Right ventricle myocardium inferior (tissue), 1 donor: ENCODE measurements at regions not wholly inside any gene's neighbourhood (a gene's known extent, or its start where the extent isn't known, plus 50 kb on each side); places are given as distances from the start of the nearest gene placed in this dataset.
A peak's percentile ranks its signal among the peaks of the same experiment; 100 is the strongest.
"Not testable (repeated sequence)": the region's sequence is repeated elsewhere in the genome, so short reads cannot be mapped to it uniquely, and the experiment has no call there.

Experiments used
- ATAC-seq: fragments of 200-7000 bp; cut with Tn5 transposase; one replicate; pipeline ENCODE4 v1.9.1; 2020; ENCODE audit warnings: mild to moderate bottlenecking, moderate library complexity
- DNase-seq: peaks from one replicate; pipeline ENCODE4 v3.0.0; 2021; ENCODE audit errors: missing footprints
- intact Hi-C: fragments of 100-400 bp; cut with DNase I; formaldehyde crosslinking; loops from one replicate; pipeline ENCODE4 v1.11.0; 2022
- donor health status: DM: no; HTN: yes; CAD: no; lungs with severe emphysema.

- ATAC-seq (no peak), DNase-seq (no peak)
- intact Hi-C loops: no loop called here
Observed at GRCh38 chr3:153567556-153567955, 405.5 kb downstream of the RAP2B start.

GRCh38 chr3:153570481-153570880 is 408.5 kb downstream of the RAP2B start:
- intact Hi-C loops, ATAC-seq, DNase-seq: not testable (repeated sequence)

GRCh38 chr3:153572165-153572564 is 410.1 kb downstream of the RAP2B start:
- intact Hi-C loops: no loop called here
- no peak for ATAC-seq
- DNase-seq: no peak

- no peak for DNase-seq
- no peak for ATAC-seq
- intact Hi-C loops: no loop called here
Observed at GRCh38 chr3:153572654-153573053, 410.6 kb downstream of the RAP2B start.

- ATAC-seq (no peak), DNase-seq (no peak)
- intact Hi-C loops: no loop called here
Observed at GRCh38 chr3:153573481-153573880, 411.5 kb downstream of the RAP2B start.

- no peak for DNase-seq
- no peak for ATAC-seq
- intact Hi-C loops: no loop called here
Observed at GRCh38 chr3:153574445-153574844, 412.4 kb downstream of the RAP2B start.

GRCh38 chr3:153577059-153577736 is 415.2 kb downstream of the RAP2B start:
- no peak for ATAC-seq
- no peak for DNase-seq

GRCh38 chr3:153578046-153578445 is 416.0 kb downstream of the RAP2B start:
- DNase-seq: no peak
- no peak for ATAC-seq
- intact Hi-C loops: no loop called here

More at GRCh38 chr3:153577059-153577736, 415.2 kb downstream of the RAP2B start:
- intact Hi-C loops: no loop called here

- intact Hi-C loops: no loop called here
- ATAC-seq (no peak), DNase-seq (no peak)
Observed at GRCh38 chr3:153590051-153590450, 428.0 kb downstream of the RAP2B start.

GRCh38 chr3:153591561-153592245 is 429.7 kb downstream of the RAP2B start:
- DNase-seq (no peak), ATAC-seq (no peak)
- intact Hi-C loops: no loop called here

- intact Hi-C loops: loop anchor here (2.0 kb wide), 1 partner anchor 552 kb away; no protein-coding TSS in a partner anchor
- DNase-seq (no peak), ATAC-seq (no peak)
Observed at GRCh38 chr3:153595186-153595815, 433.3 kb downstream of the RAP2B start.

GRCh38 chr3:153596401-153596800 is 434.4 kb downstream of the RAP2B start:
- intact Hi-C loops: no loop called here
- no peak for ATAC-seq
- no peak for DNase-seq

- ATAC-seq: peak; percentile 72
- intact Hi-C loops: no loop called here
- DNase-seq: no peak
Observed at GRCh38 chr3:153599685-153600084, 437.7 kb downstream of the RAP2B start.

GRCh38 chr3:153600896-153601295 is 438.9 kb downstream of the RAP2B start:
- DNase-seq (no peak), ATAC-seq (no peak)
- intact Hi-C loops: no loop called here

- no peak for DNase-seq
- no peak for ATAC-seq
- intact Hi-C loops: no loop called here
Observed at GRCh38 chr3:153601374-153601853, 439.4 kb downstream of the RAP2B start.

GRCh38 chr3:153602801-153603200 is 440.8 kb downstream of the RAP2B start:
- DNase-seq: no peak
- ATAC-seq: no peak
- intact Hi-C loops: no loop called here

- DNase-seq (no peak), ATAC-seq (no peak)
- intact Hi-C loops: no loop called here
Observed at GRCh38 chr3:153614140-153614539, 452.1 kb downstream of the RAP2B start.

GRCh38 chr3:153614563-153614962 is 452.5 kb downstream of the RAP2B start:
- intact Hi-C loops: no loop called here
- DNase-seq: no peak
- ATAC-seq: no peak

- ATAC-seq: no peak
- no peak for DNase-seq
- intact Hi-C loops: no loop called here
Observed at GRCh38 chr3:153615863-153616262, 453.8 kb downstream of the RAP2B start.

GRCh38 chr3:153617463-153617862 is 455.4 kb downstream of the RAP2B start:
- intact Hi-C loops: no loop called here
- DNase-seq: no peak
- no peak for ATAC-seq
